ENCODE measurements at regions not wholly inside any gene's neighbourhood (a gene's known extent, or its start where the extent isn't known, plus 50 kb on each side); places are given as distances from the start of the nearest gene placed in this dataset.
"Not testable (repeated sequence)": the region's sequence is repeated elsewhere in the genome, so short reads cannot be mapped to it uniquely, and the experiment has no call there.

GRCh38 chr15:39499042-39499441 is 81.8 kb upstream of the THBS1 start:
- DNase-seq = no peak

GRCh38 chr15:39499681-39500080 is 81.2 kb upstream of the THBS1 start:
- no peak for DNase-seq

DNA sequence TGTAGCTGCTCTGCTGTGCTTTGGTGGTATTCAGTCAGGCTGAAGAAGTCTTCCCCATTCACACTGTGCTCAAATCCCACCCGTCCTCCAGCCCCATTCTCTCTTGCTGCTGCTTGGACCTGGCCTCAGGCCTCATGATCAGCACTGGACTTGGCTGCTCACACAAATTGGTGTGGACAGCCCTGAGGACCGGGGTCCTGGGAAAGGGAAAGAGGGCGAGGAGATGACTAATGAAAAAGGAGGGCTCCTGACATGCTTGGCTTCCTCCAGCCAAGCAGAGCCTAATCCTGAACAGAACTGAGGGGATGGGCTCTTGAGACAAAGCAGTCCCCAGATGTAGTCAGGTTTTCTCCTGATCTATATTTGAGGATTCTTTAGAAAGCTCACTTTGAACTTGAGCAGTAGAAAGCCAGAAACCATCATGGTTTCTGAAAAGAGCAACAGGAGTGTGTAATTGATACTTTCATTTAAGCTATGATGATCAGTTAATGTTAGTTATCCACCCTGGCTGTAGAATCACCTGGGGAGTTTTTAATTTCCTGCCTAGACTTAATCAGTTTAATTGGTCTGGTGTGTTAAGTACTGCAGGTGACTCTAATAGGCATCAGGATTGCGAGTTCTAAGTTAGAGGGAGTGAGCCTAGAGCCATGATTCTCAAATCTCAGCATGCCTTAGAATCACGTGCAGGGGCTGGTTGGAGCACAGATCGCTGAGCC is 79.4 kb upstream of the THBS1 start:
- no peak for DNase-seq

- no peak for DNase-seq
These were observed 78.8 kb upstream of the THBS1 start for GRCh38 chr15:39502082-39502447.

DNA sequence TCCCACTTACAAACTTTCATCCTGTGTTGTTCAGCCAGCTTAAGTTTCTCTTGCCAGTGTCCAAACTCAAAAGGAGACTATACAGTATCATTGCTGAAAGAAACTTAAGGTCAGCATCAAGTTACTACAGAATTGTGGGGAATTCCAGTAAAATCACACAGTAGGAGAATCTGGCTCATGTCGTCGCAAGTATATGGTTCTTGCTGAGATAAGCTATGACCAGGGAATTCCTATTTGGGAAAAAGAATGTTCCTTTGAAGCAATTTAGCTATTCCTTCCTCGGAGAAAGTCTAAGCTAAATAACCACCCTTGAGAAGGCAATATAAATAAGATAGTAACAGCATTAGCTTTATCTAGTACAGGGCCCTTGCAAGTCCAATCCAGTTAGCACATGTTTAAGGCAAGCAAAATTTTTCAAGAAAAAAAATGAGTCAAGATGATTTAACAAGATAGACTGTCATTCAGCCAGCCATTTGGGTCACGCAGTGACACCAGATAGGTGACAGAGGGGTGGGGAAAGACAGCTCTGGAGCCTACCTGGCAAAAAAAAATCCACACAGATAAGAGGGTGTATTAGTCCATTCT is 78.2 kb upstream of the THBS1 start:
- no peak for DNase-seq

- DNase-seq = no peak
These were observed 77.4 kb upstream of the THBS1 start for GRCh38 chr15:39503526-39503925.

GRCh38 chr15:39504808-39505207 is 76.1 kb upstream of the THBS1 start:
- DNase-seq = no peak

GRCh38 chr15:39506146-39506545 is 74.7 kb upstream of the THBS1 start:
- DNase-seq = no peak

DNA sequence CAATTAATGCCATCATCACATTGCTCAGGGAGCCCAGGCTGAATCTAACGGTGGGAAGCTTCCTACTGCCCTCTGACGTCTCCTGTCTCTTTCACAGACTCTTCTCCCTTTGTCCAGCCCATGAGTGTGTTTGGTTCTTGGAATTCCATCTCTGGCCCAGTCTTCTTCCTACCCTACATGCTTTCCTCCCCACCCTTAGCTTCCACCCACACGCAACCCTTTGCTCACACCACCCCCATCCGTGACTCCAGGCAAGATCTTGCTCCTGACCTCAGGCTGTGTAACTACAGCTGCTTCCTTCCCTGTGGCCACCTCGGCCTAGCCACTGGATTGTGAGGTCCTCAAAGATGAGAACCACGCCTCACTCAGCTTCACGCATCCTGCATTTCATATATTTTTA is 72.3 kb upstream of the THBS1 start:
- DNase-seq = no peak

DNA sequence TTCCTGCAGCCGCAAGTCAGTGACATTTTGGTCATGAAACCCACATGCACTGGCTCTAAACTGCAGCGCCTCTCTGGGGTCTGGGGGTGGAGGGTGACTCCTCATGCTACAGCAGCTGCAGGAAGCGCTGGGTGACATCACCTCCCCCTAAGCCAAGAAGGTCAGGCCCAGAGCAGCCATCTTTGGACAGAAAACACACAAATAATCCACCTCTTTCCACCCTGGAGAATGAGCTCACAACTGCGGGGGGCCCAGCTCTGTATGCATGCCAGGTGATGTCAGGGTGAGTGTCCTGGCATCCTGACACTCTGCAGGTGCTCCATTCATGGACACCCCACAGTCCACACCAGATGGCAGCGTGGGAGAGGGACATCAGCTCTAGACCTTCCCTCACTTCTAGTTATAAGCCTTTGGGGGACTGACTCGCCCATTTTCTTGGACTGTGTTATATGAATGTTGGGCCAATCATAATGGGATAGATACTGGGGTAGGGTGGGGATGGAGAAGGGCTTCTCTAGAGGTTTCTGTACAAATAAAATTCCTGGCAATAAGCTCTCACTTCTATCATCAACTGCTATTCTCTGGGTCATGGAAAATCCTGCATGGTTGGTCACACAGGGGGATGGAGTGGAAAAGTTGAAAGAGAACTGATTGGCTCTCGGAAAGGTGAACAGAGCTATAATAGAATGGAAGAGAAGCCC is 70.7 kb upstream of the THBS1 start:
- DNase-seq = no peak

- DNase-seq = no peak
These were observed 69.6 kb upstream of the THBS1 start for GRCh38 chr15:39511000-39511915.

- no peak for DNase-seq
These were observed 69.0 kb upstream of the THBS1 start for GRCh38 chr15:39511916-39512260.

GRCh38 chr15:39512643-39513042 is 68.2 kb upstream of the THBS1 start:
- DNase-seq = no peak

DNA sequence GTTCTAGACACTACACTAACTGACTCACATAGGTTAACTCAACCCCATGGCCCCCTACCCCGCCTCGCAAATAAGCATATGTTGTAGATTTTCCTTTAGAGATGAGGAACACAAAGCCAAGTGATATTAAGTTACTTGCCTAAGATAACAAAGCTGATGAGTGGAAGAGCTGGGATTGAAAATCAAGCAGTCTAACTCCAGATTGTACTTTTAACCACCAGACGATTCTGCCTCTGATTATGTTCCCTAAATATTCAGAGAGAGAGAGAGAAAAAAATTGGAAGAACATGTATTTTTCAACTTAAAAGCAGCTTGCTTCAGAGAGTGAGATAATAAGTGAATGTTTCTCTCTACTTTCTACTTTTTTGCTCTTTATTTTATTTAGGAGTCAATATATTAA is 66.9 kb upstream of the THBS1 start:
- no peak for DNase-seq

DNA sequence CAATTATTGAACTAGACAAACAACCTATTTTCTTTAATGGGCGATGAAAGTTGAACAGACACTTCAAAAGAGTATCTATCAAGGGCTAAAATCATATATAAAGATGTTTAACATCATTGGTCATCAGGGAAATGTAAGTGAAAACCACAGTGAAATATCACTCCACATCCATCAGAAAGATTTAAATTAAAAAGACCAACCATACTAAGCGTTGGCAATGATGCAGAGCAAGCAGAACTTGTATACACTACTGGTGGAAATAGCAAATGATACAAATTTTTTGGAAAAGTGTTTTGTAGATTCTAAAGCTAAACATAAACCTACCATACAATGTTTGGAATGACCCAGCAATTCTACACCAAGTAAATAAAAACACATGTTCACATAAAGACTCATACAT is 65.9 kb upstream of the THBS1 start:
- DNase-seq = no peak

DNA sequence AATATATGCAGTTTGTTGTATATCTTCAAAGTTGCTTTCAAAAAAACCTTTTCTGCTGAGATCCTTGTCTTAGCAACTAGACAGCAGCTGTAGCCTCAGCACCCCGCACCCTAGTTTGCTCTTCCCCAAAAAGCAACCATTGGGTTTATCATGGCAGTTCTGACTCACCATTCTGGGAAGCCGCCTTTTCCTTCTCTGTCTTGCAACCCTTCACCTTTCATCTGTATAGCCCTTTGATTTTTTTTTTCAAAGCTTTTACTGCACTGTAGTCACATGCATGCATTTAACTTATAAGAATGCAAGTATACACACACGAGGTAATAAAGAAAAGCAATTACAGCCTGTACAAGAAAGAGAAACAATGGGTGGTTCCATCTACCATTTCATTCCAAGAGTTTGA is 65.1 kb upstream of the THBS1 start:
- DNase-seq = no peak

DNA sequence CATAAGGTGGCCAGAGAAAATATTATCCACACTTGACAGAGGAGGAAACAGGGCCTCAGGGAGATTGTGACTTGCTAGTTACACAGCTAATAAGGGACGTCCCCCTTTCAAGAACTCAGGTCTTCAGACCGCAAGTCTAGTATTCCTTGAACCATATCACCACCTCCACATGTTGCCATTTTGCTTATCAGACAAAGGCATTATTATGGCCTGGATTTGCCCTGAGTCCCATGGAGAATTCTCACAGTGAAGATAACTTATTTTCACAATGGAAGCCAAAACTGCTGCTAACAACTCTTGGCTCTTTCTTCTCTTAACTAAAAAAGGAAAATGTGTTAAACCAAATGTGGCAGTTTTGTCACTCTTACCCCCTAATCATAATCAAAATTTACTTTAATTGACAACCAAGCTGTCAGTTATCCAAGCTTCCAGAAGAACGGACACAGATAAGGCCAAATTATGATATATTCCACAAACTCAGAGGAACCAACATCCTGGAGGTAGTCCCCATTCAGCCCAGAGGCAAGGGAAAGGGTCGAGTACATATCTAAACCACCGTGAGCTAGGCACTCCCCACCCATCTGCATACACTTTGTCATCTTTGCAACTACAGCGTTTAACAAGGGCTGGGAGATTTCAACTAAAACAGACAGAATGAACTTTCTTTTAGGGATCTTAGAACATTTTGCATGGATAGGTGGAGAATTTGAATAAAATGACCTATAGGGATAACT is 63.6 kb upstream of the THBS1 start:
- DNase-seq = no peak

- not testable (repeated sequence) for DNase-seq
These were observed 56.9 kb upstream of the THBS1 start for GRCh38 chr15:39523968-39524367.

- no peak for DNase-seq
These were observed 51.4 kb upstream of the THBS1 start for GRCh38 chr15:39529457-39529856.

- DNase-seq = no peak
These were observed 50.2 kb upstream of the THBS1 start for GRCh38 chr15:39530480-39531342.

Measured in NCI-H1417 treated with DMSO at 0.1 percent for 48 hours (cell line).